Activated CD4-positive, alpha-beta T cell treated with anti-CD3 and anti-CD28 coated beads, Interleukin-10, Interleukin-2, amounts not matched to agents 100 ng/mL and 50 ng/mL, durations not matched to agents 16 hours and 8 hours (primary cell): ENCODE measurements at regions not wholly inside any gene's neighbourhood (a gene's known extent, or its start where the extent isn't known, plus 50 kb on each side); places are given as distances from the start of the nearest gene placed in this dataset.

Experiments used
- DNase-seq: peaks from one replicate; pipeline ENCODE4 v3.0.0-alpha.2; 2020

DNA sequence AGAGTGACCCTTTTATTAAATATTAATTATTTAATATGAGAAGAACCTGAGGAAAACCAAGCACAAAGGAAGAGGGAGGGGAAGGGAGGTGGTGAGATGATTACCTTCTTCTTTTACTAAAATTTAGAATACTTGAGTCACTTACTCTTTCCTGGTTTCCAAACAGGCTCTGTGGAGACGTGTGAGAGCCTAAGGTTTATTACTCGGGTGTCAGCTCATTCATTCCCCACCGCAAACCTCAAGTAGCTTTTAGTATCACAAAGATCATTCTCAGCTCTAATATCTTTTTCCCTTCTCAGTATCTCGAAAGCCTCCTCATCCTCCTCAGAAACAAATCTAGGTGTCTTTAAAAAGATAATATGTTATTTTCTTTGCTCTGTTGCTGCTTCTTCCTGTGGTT lies 497.2 kb upstream of the JARID2 start:
- DNase-seq: peak; percentile 91

GRCh38 chr6:14750059-14750661 lies 495.7 kb upstream of the JARID2 start:
- DNase-seq: no peak

- no peak for DNase-seq
Measured at GRCh38 chr6:14751645-14752175, 494.2 kb upstream of the JARID2 start.

DNA sequence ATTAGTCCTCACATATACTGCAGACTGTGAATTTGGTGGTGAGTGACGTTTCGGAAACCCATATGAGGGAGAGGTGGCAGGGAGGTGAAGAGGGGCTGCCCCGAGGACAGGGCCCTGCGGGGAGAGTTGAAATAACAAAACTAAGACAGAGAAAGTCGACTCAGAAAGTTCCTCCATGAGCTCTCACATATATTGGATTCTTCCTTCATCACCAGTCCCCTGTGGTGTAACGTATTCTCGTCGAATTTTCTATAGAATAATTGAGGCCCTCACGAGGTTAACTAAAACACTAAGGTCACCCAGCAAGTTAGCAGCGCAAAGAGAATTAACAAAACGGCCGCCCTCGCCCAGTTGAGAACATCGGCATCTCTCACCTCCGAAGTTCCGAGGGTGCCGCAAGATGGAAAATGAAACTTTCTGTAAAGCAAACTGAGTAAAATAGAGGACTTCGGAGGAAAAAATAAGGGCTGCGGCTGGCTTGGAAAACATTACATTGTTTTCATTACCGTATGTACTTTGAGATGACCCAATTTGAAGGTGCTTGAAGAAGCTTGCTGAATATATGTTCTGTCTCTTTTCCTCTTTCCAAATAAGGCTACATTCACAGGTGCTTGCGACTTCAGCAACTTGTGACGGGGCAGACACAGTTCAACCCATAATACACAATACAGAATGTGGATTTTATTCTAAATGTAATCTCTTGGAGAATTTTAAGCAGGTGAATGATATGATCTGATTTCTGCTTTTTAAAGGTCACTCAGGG lies 490.9 kb upstream of the JARID2 start:
- peak; percentile 94 for DNase-seq

- DNase-seq: no peak
Measured at GRCh38 chr6:14756340-14756739, 489.5 kb upstream of the JARID2 start.

GRCh38 chr6:14757014-14757413 lies 488.9 kb upstream of the JARID2 start:
- DNase-seq: no peak

- no peak for DNase-seq
Measured at GRCh38 chr6:14757418-14757817, 488.5 kb upstream of the JARID2 start.

DNA sequence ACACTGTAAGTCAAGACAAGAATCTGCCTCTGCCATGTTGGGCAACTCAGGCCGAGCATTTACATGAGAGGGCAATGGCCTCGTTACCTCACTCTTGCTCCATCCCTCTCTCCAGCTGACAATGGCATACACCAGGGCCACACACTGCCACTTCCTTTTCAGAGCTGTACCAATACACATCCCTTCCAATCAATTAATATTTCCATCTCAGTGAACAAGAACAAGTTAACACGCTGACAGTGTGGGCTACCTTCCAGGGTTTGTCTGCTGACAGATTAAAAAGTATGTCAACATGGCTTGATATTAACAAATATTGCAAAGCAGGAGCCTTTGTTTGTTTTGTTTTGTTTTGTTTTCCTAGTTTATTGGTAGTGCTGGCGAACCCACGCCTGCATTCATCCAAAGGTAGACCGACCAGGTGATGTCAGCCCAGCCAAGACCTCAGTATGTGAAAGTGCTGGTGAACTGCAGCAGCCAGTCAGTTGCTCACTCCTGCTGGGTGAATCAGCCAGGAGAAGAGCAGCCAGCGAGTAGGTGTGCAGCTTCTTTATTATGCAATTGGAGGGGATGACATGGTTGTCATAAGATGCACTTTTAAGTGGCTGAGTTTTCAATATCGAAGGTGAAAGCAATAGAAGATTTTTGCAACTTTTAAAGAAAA lies 487.3 kb upstream of the JARID2 start:
- DNase-seq: peak; percentile 22

GRCh38 chr6:14759976-14760672 lies 485.7 kb upstream of the JARID2 start:
- no peak for DNase-seq

DNA sequence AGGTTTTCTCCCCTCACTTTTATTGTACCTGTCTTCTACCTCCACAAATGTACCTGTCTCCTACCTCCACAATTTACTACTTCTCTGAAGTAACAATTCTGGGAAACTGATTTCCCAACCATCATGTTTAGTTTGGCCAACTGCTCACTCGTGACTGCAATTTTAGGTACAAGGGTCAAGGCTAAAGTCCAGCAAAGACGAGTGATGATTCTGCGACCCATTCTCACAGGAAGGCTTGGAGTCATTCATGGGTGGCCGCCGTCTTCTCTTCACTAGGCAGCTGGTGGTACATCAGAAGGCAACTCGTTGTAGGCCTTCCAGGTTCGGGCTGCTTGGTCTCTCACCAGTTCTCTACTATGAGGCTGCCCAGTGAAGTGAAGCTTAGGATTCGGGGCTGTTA lies 483.8 kb upstream of the JARID2 start:
- DNase-seq: no peak

GRCh38 chr6:14763139-14763538 lies 482.7 kb upstream of the JARID2 start:
- DNase-seq: no peak

DNA sequence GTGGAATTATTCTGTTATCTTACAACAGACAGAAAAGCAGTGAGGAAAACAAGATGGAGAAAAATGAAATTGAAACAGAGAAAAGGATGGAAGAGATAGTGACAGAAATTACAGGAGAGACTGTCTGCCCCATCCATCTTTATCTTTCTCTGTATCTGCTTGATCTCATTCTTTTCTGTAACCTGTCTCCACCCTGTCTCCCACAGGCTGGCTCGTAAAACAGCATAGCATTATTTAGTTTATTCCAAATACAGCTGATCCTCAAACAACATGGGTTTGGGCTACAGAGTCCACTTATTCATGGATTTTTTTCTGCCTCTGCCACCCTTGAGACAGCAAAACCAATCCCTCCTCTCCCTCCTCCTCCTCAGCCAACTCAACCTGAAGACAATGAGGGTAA lies 482.3 kb upstream of the JARID2 start:
- DNase-seq: no peak

DNA sequence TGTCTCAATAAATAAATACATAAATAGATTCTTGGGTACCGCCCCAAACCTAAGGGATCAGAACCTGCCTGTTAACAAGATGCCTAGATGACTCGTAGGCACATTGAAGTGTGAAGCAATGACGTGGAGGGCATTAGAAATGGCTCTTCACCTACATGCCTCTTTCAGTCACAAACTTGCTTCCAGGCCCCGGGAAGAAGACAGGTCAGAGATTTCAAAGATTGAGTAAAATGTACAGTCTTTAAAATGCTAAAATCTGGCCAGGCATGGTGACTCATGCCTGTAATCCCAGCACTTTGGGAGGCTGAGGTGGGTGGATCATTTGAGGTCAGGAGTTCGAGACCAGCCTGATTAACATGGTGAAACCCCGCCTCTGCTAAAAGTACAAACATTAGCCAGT lies 480.8 kb upstream of the JARID2 start:
- no peak for DNase-seq

DNA sequence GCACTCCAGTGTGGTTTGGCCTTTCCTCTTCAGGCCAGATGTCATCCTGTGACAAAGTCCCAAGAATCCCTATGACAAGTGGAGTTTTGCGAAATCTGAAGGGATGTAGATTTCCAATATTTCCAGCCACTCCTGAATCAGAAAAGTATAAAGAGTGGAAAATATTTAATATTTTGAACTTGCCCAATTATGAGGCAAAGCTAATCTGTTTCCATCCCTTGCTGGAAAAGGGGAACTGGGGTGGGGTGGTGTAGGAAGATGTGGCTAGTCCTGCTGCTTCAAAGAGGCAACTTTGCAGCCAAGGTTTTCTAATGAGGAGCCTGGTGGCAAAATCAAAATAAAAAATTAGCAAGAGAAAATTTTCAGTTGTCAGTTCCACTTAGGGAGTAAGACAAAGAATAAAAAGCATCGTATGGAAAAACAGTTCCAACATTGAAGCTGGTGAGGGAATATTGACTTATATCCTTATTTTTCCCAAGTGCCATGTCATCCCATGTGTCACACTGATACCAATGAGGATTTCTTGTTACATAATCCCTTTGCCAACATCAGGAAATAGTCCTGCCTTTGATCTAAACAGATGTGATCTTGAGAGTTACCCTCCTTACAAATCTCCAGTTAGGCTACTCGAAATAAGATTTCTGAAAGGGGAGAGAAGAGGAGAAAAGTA lies 480.0 kb upstream of the JARID2 start:
- no peak for DNase-seq

DNA sequence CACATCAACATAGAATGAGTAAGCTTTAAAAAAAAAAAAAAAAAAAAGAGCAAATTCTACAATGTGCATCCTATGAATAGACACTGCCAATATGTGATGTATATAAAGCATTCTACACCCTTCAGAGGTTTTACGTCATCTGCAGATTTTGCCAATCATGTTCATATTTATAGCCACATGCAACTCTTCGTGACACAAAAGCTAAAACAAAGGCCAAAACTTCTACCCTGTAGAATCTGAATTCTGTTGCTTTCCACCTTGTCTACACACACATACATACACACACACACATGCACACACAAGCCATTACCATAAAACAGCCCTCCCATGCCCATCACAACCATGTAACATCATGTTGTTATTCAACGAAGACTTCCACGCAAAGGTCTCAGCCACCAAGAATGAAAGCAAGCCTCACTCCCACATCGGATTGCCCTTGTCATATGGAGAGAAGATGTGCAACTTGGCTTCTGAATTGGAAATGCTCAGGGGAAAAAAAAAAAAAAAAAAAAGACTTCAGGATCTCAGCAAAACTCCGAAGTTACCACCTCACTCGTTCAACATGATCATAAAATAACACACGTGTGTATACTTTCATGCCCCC lies 479.4 kb upstream of the JARID2 start:
- DNase-seq: no peak

DNA sequence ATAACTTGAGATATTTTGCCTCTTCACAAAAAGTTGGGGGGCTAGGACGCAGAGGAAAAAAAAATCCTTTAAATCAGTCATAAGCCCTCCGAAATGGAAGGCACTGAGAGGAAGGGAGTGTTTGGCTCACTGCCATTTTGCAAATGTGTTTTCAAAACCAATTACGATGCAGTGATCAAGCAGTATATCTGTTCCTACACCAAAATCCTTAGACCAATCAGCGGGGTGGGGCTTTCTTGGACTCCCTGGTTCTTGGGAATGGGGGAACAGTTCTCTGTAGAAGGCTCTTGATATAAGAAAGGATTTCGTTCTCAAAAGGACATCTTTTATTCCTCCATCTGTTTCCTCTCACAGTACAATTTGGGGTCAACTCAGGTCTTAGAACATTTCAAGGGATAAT lies 478.6 kb upstream of the JARID2 start:
- DNase-seq: no peak

GRCh38 chr6:14770040-14770439 lies 475.8 kb upstream of the JARID2 start:
- no peak for DNase-seq

DNA sequence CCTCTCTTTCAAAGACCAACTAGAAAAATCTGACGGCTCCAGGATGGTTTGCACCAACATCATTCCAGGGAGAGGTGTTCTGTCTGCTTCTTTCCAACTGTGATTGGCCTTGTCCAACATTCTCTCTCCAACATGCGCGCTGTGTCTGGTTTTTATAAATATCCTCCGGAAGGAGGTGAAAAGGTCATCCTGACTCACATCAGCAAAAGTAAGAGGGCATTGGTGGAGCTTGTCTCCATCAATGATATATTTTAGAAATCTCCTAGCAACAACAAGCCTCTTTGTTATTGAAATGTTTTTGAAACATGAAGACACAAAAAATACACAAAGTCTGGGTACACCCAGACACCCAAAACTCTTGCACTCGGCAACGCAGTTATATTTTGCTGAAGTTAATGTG lies 475.3 kb upstream of the JARID2 start:
- DNase-seq: no peak

GRCh38 chr6:14771016-14771415 lies 474.9 kb upstream of the JARID2 start:
- DNase-seq: no peak

DNA sequence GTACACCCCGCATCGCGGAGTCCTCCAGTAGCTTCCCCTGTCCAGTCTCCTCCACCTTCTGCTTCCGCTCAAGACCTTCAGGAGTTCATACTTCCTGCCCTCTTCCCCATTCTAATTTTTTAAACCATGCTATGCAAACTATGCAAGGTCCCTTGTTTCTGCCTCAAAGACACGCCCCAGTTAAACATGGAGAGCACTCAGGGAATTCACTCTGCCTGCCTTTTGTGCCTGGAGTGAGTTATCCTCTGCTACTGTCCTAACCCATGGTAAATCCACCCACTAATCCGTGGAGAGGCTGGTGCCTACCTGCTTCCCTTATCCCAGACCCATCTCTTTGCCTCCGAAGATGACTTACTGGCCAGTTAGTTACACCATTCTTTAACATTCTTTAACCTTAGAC lies 473.7 kb upstream of the JARID2 start:
- DNase-seq: no peak

GRCh38 chr6:14775528-14775927 lies 470.3 kb upstream of the JARID2 start:
- no peak for DNase-seq

DNA sequence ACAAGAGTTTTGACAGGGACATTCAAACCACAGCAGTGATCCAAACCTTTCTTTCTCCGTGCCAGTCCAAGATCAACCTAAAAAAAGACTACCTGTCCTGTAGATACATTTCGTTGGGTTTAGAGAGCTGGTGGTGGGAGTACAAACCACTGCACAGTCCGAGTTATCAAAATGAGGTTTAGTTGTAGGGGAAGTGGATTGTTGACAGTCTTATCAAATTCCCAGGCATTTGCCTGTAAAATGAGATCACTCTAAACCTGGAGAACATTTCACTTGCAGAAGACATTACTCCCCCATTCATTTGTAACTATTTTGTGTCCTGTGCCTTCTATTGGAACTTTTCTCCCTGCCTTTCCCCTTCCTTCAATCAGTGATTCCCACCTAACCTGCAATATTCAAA lies 469.6 kb upstream of the JARID2 start:
- DNase-seq: no peak
